NCI-H2196 (cell line): ENCODE measurements at regions not wholly inside any gene's neighbourhood (a gene's known extent, or its start where the extent isn't known, plus 50 kb on each side); places are given as distances from the start of the nearest gene placed in this dataset.

Source experiments
- DNase-seq: peaks from one replicate; lab custom pipeline; 2025; ENCODE audit not compliant: unreplicated experiment; lab: John Stamatoyannopoulos, UW

DNA sequence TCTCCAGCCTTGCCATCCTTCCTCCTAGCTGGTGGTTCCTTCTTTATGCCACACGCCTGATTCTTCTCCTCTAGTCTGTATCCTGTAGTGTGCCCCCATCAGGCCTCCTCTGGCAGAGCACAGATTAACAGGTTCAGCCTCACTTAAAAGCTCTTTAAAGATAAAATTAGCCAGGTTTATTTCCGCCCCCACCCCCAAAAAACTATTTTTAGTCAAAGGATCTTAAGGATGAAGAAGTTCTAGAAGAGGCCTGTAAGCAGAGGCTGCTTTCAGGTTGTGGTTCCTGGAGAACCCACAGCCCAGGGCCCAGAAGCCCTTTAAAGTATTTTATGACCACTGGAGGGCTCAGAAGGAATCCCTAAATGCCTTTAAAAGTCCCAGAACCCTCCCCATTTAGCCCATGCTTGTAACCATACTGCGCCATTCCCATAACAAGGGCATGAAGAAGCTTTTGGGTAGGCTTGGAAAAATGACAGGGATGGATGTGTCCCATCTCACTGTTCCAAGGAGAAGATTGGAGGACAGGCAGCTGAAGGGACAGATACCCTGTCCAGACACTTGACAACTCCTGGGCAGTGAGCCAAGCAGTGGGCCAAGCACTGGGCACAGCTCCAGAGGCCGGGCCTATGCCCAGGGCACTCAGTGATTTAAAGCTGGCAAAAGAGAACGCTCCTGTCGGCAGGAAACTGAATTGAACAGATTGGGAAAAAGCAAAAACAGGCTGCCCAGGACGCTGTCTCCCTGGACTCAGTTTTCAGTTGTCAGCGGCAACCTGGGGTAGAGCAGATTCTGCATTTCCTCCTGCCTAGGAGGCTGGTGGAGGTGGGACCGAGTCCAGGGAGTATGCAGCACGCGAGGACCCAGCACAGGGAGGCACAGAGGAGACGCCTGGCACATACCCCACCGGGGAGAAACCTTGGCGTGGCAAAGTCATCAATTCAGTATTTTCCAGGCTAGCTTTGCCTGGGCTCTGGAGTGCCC, 106.3 kb upstream of the SSBP2 start:
- peak; percentile 80 for DNase-seq

DNA sequence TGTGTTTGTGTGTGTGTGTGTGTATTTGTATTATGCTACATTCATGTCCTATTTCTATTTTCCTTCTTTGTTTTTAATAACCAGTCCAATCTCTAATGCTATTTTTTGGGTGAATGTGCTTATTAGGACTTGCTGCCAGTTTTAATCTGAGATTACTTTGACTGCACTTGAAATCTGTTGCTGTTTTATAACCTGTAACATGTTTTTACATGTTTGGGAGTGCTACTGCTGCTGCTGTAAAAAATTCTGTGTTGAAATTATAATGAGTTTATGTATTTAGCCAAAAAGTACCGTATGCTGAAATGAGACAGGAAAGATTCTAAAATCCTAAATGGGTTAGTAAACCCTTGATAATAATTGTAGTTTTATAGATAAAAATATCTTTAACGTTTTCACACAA, 104.7 kb upstream of the SSBP2 start:
- DNase-seq: no peak

- DNase-seq: no peak
Observed at GRCh38 chr5:81854915-81855314, 104.0 kb upstream of the SSBP2 start.

GRCh38 chr5:81854485-81854884, 103.6 kb upstream of the SSBP2 start:
- no peak for DNase-seq

DNA sequence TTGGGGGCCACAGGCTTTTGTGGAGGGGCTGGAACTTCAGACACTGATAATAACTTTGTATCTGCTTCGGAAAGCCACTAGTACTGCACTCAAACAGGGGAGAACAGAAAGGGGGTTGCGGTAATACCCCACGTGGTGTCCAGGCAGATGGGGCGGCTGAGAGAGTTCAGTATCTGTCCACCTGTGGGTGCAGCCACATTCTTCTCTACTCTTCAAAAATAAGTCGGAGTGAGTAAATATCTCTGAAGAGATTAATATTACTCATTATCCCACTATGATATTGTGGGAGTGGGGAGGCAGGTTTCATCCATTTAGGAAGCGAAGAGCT, 102.1 kb upstream of the SSBP2 start:
- DNase-seq: no peak

DNA sequence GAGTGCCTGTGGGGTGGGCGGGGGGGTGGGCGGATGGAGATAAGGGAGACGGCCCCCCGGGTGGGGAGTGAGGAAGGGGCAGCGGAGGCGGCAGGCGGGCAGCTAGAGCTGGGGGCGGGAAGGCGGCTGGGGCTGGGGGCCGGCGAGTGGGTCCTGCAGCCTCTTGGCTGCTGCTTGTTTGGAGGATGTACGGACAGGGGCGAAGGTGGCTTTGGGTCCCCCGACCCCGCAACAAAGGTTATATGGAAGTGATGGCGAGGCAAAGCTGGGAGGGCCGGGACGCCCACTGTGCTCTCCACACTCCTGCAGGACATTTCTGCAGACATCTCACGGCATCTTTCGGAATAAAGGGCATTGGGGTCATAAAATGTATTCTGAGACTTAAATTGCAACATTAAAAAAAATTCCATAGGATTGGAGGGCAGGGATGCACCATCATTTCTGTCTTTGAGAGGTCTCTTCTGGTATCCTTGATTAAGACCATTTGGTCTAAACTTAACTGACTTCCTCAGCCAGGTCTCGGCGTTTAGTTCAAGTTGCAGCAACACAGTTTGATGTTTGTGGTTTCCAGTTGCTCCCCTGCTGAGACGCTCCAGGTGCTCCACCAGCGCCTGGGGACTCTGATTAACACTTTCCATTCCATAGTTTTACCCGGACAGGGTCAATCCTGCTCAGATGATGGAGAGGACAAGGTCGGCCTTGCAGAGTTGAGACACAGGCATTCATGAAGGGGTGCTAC, 101.6 kb upstream of the SSBP2 start:
- peak; percentile 8 for DNase-seq

DNA sequence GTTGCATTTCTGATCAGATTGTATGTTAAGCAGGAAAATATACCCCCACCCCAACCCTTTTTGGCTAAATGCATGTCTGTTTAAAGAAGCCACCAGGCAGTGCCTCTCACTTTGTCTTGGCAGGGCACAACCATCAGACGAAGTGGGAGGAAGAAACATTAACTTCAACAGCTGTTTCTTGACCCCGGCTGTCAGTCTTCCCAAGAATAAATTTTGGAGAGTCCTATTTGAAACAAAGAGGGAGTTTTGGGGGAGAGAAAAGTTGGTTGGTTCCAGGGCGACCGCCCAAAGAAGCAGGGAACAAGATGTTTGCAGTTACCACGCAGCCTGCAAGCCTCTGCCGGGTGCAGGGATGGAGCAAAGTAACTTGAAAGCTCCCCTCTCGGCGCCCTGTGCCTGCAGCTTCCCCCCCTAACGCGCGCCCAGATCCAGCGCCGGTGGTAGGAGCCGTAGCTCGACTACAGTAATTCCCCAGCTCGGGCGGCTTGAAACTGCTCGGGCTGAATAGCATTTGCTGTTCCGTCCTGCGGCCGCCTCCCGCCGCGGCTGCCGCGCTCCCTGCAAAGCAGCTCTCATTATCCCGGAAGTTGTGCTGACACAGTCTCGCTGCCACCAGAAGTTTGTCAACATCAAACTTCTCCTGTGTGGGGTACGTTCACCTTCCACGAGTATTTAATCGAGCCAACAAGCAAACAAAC, 100.7 kb upstream of the SSBP2 start:
- peak; percentile 73 for DNase-seq

DNA sequence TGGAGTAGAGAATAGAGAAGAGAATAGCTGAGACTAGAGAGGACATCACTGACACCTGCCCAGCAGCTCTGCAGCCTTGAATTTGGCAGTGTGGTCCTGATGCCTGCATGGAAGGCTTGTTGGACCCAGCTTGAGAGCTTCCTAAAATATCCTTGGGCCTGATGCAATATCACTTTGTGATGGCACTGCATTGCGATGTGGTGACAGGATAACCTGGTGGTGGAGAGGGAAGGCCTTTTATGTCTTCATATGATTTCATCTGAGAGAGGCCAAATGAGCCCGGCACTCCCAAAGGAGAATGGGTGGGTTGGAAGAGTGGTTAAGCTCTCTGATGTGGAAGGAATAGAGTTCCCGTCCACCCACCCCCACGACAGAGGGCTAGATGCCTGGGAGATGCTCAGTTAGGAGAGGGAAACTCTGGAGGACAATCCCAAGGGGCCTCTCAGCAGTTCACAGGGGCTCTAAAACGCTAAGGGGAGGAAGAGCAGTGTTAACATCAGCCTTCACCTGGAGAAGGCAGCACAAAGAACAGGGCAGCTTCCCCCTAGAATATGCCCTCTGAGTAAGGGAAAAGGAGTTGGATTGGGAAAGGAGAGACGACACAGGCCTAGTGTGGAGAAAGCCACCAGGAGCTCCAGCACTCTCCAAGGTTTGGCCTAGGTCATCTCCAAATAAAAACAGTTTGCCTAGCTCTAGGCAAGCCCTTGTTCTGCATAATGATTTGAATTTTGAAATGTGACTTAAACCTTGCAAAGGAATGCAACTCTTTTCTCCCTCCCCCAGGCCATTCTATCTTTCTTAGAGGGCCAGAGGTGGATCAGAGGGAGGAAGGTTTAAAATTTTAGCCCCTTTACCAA, 99.8 kb upstream of the SSBP2 start:
- DNase-seq: no peak

GRCh38 chr5:81849770-81850367, 99.0 kb upstream of the SSBP2 start:
- DNase-seq: no peak

DNA sequence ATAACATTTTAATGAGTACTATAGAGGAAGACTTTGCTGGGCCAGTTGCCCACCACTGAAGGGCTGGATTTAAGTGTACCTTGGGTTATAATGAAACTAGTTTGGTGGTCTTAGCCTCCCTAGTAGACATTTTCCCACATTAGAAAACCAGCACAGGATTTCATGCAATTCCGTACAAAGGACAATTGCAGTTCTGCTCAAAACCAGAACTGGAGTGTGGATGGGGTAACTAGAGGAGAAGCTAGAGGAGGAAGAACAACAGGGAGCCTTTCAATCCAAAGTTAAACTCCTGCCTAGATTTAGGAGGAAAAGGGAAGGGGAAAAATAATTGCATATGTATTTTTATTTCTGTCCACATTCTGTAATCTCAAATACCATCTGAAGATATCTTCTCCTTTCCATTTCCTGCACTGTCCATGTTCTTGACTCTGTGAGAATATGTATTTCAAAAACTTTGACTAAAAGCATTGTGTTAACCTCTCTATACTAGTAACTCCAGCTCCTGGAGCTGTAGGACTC, 97.5 kb upstream of the SSBP2 start:
- DNase-seq: no peak

- DNase-seq: no peak
Observed at GRCh38 chr5:81846301-81846700, 95.4 kb upstream of the SSBP2 start.

- no peak for DNase-seq
Observed at GRCh38 chr5:81843845-81844244, 92.9 kb upstream of the SSBP2 start.

GRCh38 chr5:81842795-81843398, 92.0 kb upstream of the SSBP2 start:
- DNase-seq: no peak

DNA sequence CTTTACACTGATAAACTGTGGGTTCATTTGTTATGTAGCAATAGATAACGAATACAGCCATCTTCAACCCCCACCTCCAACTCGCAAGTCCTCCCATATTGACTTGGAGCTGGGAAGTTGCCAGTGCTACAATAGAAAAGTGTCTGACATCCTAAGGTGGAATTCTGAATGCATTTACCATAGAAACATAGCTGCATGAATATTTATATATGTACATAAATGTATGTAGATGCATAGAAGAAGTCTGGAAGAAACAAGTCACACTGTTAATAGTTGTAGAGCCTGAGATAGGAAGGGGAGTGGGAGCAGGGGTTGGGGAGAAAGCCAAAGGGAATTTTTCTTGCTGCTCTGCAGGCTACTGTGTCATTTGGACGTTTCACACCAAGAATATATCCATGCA, 88.1 kb upstream of the SSBP2 start:
- no peak for DNase-seq

DNA sequence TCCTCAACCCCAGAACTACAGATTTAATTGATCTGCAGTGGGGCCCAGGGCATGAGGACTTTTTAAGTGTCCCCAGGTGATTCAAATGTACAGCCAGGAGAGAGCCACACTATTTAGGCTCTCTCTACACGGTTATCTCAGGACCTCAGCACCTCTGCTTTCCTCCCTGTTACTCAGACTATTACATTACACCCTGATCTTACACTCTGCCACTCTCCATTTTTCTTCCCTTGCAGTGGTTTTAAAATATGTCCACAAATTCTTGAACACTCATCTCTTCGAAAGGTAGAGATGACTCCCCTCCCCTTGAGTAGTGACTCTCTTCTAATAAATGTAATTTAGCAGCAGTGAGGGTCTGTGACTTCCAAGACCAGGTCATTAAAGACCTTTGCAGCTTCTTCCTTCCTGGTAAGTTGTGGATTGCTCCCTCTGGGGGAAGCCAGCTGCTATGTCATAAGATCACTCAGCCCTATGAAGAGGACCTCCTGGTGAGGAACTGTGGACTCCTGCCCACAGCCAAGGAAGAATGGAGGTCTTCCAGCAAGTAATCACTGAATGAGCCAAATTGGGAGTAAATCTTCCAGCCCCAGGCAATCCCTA, 87.5 kb upstream of the SSBP2 start:
- no peak for DNase-seq

- no peak for DNase-seq
Observed at GRCh38 chr5:81837667-81838306, 86.9 kb upstream of the SSBP2 start.

GRCh38 chr5:81835814-81836367, 85.0 kb upstream of the SSBP2 start:
- DNase-seq: no peak

DNA sequence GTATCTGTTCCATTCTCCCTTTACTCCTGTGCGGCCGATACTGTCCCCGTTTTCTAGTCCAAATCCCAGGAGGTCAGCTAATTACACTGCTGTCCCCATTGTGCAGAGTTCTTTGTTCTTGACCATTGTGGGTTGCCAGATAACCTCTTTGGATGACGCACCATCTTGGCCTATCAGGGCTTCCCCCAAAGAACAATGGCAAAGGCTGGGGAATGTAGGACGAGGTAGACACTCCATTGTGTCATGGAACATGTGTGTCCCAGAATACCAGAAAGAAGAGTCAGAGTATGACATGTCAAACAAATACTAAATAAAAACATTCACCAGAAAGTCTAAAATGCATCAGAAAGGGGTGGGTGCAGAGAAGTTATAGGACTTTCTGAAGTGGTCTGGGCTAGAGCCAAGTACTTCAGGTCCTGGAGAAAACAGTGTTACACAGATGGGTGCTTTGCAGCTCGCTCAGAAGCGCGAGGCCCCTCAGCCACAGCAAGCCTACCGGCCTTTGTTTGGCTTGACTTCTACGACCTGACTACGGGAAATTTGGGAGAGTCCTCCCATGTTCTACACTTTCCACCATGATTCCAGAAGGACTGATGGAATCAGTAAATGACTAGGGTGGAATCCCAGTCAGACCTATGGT, 83.2 kb upstream of the SSBP2 start:
- DNase-seq: no peak
